ENCODE measurements at regions not wholly inside any gene's neighbourhood (a gene's known extent, or its start where the extent isn't known, plus 50 kb on each side); places are given as distances from the start of the nearest gene placed in this dataset.

- no peaks in the 10 kb centered on the region for H3K27me3 ChIP-seq (ENCODE audit: control insufficient read depth in 4 of 4, insufficient read depth in 4 of 4, low read length in 3 of 4)
- H3K9me3 ChIP-seq (ENCODE audit: control insufficient read depth in 4 of 4, low read length in 3 of 4) = no peaks in the 10 kb centered on the region
- no peaks in the 10 kb centered on the region for H3K36me3 ChIP-seq (ENCODE audit: control insufficient read depth in 4 of 4, insufficient read depth in 3 of 4, low read depth in 1 of 4, low read length in 3 of 4)
- H3K27ac ChIP-seq (ENCODE audit: low read depth in 1 of 2, low read length in 2 of 2) = peak overlapping the region; percentile 81 to 87
- no peak overlapping the region for H3K9ac ChIP-seq (ENCODE audit: low read depth in 1 of 2, low read length in 2 of 2)
- peak overlapping the region in 1 of 3 donors; percentile 16 for H3K4me3 ChIP-seq (ENCODE audit: low read depth in 1 of 3, low read length in 3 of 3)
- H3K4me1 ChIP-seq (ENCODE audit: control insufficient read depth in 4 of 4, insufficient read depth in 4 of 4, low read length in 3 of 4) = no peaks in the 10 kb centered on the region
- DNase-seq (ENCODE audit: low spot score) = no peak
- 65% methylated on average over 20 of the region's 20 CpGs for WGBS
- no peak for TF ChIP-seq SP1 (IDR thresholded peaks at IDR 0.05)
- no peak for TF ChIP-seq FOXA2 (IDR thresholded peaks at IDR 0.05)
- no peak for TF ChIP-seq FOXA1 (IDR thresholded peaks at IDR 0.05)
- no peak for TF ChIP-seq ZBTB33 (IDR thresholded peaks at IDR 0.05)
- TF ChIP-seq RAD21 (IDR thresholded peaks at IDR 0.05) = no peak
- TF ChIP-seq YY1 (IDR thresholded peaks at IDR 0.05) = no peak
- no peak for TF ChIP-seq TAF1 (conservative IDR thresholded peaks at IDR 0.05)
- TF ChIP-seq HNF4A (conservative IDR thresholded peaks at IDR 0.05) = no peak
- TF ChIP-seq RXRA (IDR thresholded peaks at IDR 0.05) = no peak
- TF ChIP-seq GABPA (IDR thresholded peaks at IDR 0.05 in 1 of 2, conservative IDR thresholded peaks at IDR 0.05 in 1 of 2) = no peak
- TF ChIP-seq JUND (IDR thresholded peaks at IDR 0.05) = no peak
- no peak for TF ChIP-seq NR2F2 (IDR thresholded peaks at IDR 0.05)
- TF ChIP-seq HNF4G (IDR thresholded peaks at IDR 0.05) = no peak
- no peak for TF ChIP-seq CTCF (IDR thresholded peaks at IDR 0.05; ENCODE audit: low read depth, low read length, missing input control)
These were observed 91.2 kb upstream of the INSIG1 start for GRCh38 chr7:155206318-155207020.

- WGBS = 80% methylated on average over 13 of the region's 13 CpGs
- Histone ChIP-seq H3K27me3 (ENCODE audit: control insufficient read depth in 4 of 4, insufficient read depth in 4 of 4, low read length in 3 of 4) (no peaks in the 10 kb centered on the region), H3K9ac (ENCODE audit: low read depth in 1 of 2, low read length in 2 of 2) (no peak overlapping the region), H3K4me3 (ENCODE audit: low read depth in 1 of 3, low read length in 3 of 3) (no peak overlapping the region), H3K9me3 (ENCODE audit: control insufficient read depth in 4 of 4, low read length in 3 of 4) (no peaks in the 10 kb centered on the region), H3K4me1 (ENCODE audit: control insufficient read depth in 4 of 4, insufficient read depth in 4 of 4, low read length in 3 of 4) (no peaks in the 10 kb centered on the region), H3K27ac (ENCODE audit: low read depth in 1 of 2, low read length in 2 of 2) (no peak overlapping the region), H3K36me3 (ENCODE audit: control insufficient read depth in 4 of 4, insufficient read depth in 3 of 4, low read depth in 1 of 4, low read length in 3 of 4) (no peaks in the 10 kb centered on the region)
- DNase-seq (ENCODE audit: low spot score) = no peak
- no peak for TF ChIP-seq ATF3 (IDR thresholded peaks at IDR 0.05)
- TF ChIP-seq JUND (IDR thresholded peaks at IDR 0.05) = no peak
- no peak for TF ChIP-seq EGR1 (IDR thresholded peaks at IDR 0.05; ENCODE audit: low read depth in 2 of 2)
- TF ChIP-seq YY1 (IDR thresholded peaks at IDR 0.05) = no peak
- TF ChIP-seq MAX (IDR thresholded peaks at IDR 0.05) = no peak
- no peak for TF ChIP-seq HNF4A (conservative IDR thresholded peaks at IDR 0.05)
- TF ChIP-seq ZBTB33 (IDR thresholded peaks at IDR 0.05) = no peak
- TF ChIP-seq TAF1 (conservative IDR thresholded peaks at IDR 0.05) = no peak
- TF ChIP-seq HNF4G (IDR thresholded peaks at IDR 0.05) = no peak
- TF ChIP-seq RXRA (IDR thresholded peaks at IDR 0.05) = no peak
- no peak for TF ChIP-seq GABPA (IDR thresholded peaks at IDR 0.05 in 1 of 2, conservative IDR thresholded peaks at IDR 0.05 in 1 of 2)
- TF ChIP-seq NR2F2 (IDR thresholded peaks at IDR 0.05) = no peak
- no peak for TF ChIP-seq FOXA1 (IDR thresholded peaks at IDR 0.05)
- TF ChIP-seq SP1 (IDR thresholded peaks at IDR 0.05) = no peak
- no peak for TF ChIP-seq RAD21 (IDR thresholded peaks at IDR 0.05)
- TF ChIP-seq REST (IDR thresholded peaks at IDR 0.05) = no peak
- no peak for TF ChIP-seq FOXA2 (IDR thresholded peaks at IDR 0.05)
These were observed 90.2 kb upstream of the INSIG1 start for GRCh38 chr7:155207326-155208002.
